Left lung (tissue), 4 donors: ENCODE measurements at regions not wholly inside any gene's neighbourhood (a gene's known extent, or its start where the extent isn't known, plus 50 kb on each side); places are given as distances from the start of the nearest gene placed in this dataset.

Source experiments
- ATAC-seq: fragments of 200-7000 bp; cut with Tn5 transposase; one replicate; pipeline ENCODE4 v1.9.1; 2020; ENCODE audit warnings: moderate library complexity
- DNase-seq, 4 donors: peaks; one replicate each; pipeline ENCODE4 v3.0.0-alpha.2; 2013 to 2020
- H3K27ac ChIP-seq, 2 donors: fragments of 200-600 bp; sonication (generic) in 1 of 2; one replicate each; pipeline versions ENCODE4 v1.5.0 to v1.8.0; 2020 to 2021
- H3K27me3 ChIP-seq, 2 donors: fragments of 200-600 bp; sonication (generic) in 1 of 2; one replicate each; pipeline versions ENCODE4 v1.5.0 to v1.8.0; 2020 to 2021
- H3K36me3 ChIP-seq, 2 donors: fragments of 200-600 bp; sonication (generic) in 1 of 2; one replicate each; pipeline versions ENCODE4 v1.5.0 to v1.8.0; 2020 to 2021
- H3K4me1 ChIP-seq, 2 donors: fragments of 200-600 bp; one replicate each; pipeline ENCODE4 v1.8.0; 2021
- H3K4me3 ChIP-seq, 2 donors: fragments of 200-600 bp; sonication (generic) in 1 of 2; one replicate each; pipeline versions ENCODE4 v1.5.0 to v1.8.0; 2020 to 2021; ENCODE audit warnings: mild to moderate bottlenecking in 1 of 2
- H3K9me3 ChIP-seq, 2 donors: fragments of 200-600 bp; sonication (generic) in 1 of 2; one replicate each; pipeline versions ENCODE4 v1.5.0 to v1.8.0; 2020 to 2021
- intact Hi-C, 2 donors: fragments of 100-400 bp; cut with DNase I; formaldehyde crosslinking; loops; one replicate each; pipeline versions ENCODE4 v1.11.2 to v1.14.2; 2022
- TF ChIP-seq, protein P1 (sequence below), 2 donors: fragments of 200-600 bp; sonication (generic) in 1 of 2; IDR thresholded peaks; one replicate each; pipeline versions ENCODE4 v1.5.0 to v1.8.0; 2021; ENCODE audit warnings: antibody characterized with exemption in 2 of 2
- donor health status: DM: no; HTN: yes; CAD: no.
- donor health status: DM: no; HTN: no; CAD: no.

DNA sequence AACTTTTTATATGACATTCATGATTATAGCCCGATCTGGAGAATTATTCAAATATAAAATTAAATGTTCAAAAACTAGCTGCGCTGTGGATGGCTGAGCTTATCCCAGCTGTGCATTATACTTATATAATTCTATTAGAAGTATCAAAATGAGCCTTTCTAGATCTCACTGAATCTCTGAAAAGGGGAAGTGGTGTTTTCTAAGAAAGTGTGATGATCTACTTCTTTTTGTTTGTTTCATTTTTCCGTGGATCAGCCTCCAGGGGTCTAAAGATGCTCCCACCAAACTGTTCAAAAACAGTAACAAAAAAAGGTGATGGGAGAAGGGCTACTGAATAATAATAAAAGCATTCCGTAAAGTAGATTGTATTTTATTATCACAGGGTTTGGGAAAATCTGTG lies 411.3 kb upstream of the PSMD7 start:
- no peak for ATAC-seq
- H3K36me3 ChIP-seq: no peaks in the 10 kb centered on the region
- TF ChIP-seq, protein P1, sequence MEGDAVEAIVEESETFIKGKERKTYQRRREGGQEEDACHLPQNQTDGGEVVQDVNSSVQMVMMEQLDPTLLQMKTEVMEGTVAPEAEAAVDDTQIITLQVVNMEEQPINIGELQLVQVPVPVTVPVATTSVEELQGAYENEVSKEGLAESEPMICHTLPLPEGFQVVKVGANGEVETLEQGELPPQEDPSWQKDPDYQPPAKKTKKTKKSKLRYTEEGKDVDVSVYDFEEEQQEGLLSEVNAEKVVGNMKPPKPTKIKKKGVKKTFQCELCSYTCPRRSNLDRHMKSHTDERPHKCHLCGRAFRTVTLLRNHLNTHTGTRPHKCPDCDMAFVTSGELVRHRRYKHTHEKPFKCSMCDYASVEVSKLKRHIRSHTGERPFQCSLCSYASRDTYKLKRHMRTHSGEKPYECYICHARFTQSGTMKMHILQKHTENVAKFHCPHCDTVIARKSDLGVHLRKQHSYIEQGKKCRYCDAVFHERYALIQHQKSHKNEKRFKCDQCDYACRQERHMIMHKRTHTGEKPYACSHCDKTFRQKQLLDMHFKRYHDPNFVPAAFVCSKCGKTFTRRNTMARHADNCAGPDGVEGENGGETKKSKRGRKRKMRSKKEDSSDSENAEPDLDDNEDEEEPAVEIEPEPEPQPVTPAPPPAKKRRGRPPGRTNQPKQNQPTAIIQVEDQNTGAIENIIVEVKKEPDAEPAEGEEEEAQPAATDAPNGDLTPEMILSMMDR (IDR thresholded peaks at IDR 0.05): no peak
- H3K9me3 ChIP-seq: no peaks in the 10 kb centered on the region
- H3K4me1 ChIP-seq: no peaks in the 10 kb centered on the region
- no peak for DNase-seq
- intact Hi-C loops: no loop called here
- H3K27me3 ChIP-seq: peaks cover 5 to 51% of the 10 kb centered on the region in 2 donors
- H3K27ac ChIP-seq: no peak overlapping the region
- no peak overlapping the region for H3K4me3 ChIP-seq

DNA sequence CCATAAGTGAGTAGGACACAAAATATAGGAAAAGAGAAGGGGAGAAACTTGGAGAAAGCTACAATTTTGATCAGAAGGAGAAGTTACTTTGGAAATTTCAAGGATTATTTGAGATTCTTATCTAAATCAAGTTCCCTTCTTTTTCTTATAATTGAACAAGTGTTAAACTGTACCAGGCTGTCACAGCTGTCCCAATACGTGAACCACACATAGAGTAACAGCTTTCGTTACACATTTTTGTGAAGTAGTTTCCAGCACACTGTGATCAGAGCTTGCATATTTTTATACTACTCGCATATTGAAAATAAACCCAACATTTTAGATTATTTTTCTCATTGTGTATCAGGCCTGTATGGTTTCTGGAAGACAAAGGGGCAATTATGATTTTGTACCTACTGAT lies 412.8 kb upstream of the PSMD7 start:
- no peak overlapping the region for H3K4me3 ChIP-seq
- H3K9me3 ChIP-seq: no peaks in the 10 kb centered on the region
- DNase-seq (no peak), ATAC-seq (no peak)
- no peaks in the 10 kb centered on the region for H3K36me3 ChIP-seq
- H3K4me1 ChIP-seq: no peaks in the 10 kb centered on the region
- intact Hi-C loops: no loop called here
- H3K27ac ChIP-seq: no peak overlapping the region
- TF ChIP-seq, protein P1 (IDR thresholded peaks at IDR 0.05): no peak
- H3K27me3 ChIP-seq: peaks cover 0 to 36% of the 10 kb centered on the region in 2 donors

DNA sequence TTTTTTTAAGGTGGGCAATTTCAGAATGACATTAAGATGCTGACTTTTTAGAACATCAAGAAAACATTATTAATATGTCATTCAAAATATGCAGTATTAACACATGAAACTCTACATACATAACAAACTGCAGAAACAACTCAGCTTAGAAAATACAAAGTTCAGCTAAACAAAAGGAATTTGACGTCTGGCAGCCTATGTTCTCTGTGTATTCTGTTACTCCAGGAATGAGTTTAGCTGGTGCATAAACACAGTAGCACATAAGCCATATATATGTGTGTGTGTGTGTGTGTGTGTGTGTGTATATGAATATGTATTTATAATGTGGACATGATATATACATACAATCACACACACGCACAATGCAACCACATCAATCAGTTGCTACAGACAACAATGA lies 413.5 kb upstream of the PSMD7 start:
- intact Hi-C loops: no loop called here
- Histone ChIP-seq H3K27ac (no peak overlapping the region), H3K9me3 (no peaks in the 10 kb centered on the region), H3K4me3 (no peak overlapping the region), H3K27me3 (peaks cover 0 to 29% of the 10 kb centered on the region in 2 donors), H3K4me1 (no peaks in the 10 kb centered on the region), H3K36me3 (no peaks in the 10 kb centered on the region)
- TF ChIP-seq, protein P1 (IDR thresholded peaks at IDR 0.05): no peak
- ATAC-seq: no peak
- no peak for DNase-seq

DNA sequence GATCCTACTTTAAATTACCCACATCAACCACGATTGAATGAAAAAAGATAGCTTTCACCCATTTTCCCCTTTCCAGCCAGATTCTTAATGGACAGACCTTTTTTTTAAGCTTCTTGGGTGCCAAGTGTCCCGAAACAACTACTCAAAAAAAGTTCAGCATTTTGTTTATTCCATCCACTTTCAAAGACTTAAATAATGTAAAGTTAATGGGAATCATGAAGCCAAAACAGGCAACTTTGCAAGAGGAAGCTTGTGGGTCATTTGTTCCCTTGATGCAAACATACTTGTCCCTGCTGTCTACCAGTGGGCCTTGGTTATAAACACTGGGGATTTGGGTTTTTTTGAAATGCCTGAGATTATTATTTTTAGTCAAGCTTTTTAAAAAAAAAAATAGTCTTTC lies 414.0 kb upstream of the PSMD7 start:
- Histone ChIP-seq H3K4me1 (no peaks in the 10 kb centered on the region), H3K9me3 (no peaks in the 10 kb centered on the region), H3K4me3 (no peak overlapping the region), H3K27me3 (peaks cover 0 to 24% of the 10 kb centered on the region in 2 donors), H3K27ac (no peak overlapping the region), H3K36me3 (no peaks in the 10 kb centered on the region)
- DNase-seq (no peak), ATAC-seq (no peak)
- TF ChIP-seq, protein P1 (IDR thresholded peaks at IDR 0.05): no peak
- intact Hi-C loops: no loop called here

DNA sequence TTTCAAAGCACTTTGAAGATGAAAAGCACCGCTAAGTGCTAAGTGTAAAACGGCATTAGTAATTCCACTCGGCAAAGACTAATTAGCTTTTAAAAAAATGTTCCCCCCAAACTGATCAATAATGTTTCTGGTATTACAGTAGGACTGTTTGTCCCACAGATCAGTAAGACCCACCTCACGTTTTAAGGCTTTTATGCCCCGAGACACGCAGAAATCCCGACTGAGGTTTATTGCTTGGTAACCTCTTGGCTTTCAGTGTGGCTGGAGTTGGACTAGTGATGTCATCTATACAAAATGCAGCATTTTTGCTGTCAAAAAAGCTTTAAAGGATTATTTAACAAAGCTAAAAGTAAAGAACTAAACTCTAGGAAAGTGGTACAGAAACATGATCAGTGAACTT lies 414.6 kb upstream of the PSMD7 start:
- H3K36me3 ChIP-seq: no peaks in the 10 kb centered on the region
- intact Hi-C loops: no loop called here

More for the DNA sequence above, 414.6 kb upstream of the PSMD7 start:
- H3K4me3 ChIP-seq: no peak overlapping the region
- no peaks in the 10 kb centered on the region for H3K4me1 ChIP-seq
- ATAC-seq (no peak), DNase-seq (no peak)
- H3K9me3 ChIP-seq: no peaks in the 10 kb centered on the region
- TF ChIP-seq, protein P1 (IDR thresholded peaks at IDR 0.05): no peak
- peaks cover 0 to 20% of the 10 kb centered on the region in 2 donors for H3K27me3 ChIP-seq
- no peak overlapping the region for H3K27ac ChIP-seq
